ENCODE measurements at regions not wholly inside any gene's neighbourhood (a gene's known extent, or its start where the extent isn't known, plus 50 kb on each side); places are given as distances from the start of the nearest gene placed in this dataset.

DNA sequence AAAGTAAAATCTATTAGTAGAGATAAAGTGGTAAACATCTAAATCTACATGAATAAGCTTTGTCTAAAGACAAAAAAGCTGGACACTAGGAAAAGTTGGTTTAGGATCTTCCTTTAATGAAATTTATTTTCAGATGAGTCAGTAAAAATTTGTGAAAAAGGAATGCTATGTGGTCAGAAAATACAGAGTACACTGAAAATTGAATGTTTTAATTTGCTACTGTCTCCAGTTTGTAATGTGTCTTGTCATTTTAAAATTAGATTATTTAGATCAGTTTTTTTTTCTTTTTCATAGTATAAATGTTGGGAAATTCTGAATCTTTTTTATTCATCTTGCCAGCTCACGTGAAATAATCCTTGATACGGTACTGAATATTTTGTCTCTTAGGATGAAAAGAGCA lies 56.9 kb downstream of the SLITRK6 start:
- no peak for DNase-seq

DNA sequence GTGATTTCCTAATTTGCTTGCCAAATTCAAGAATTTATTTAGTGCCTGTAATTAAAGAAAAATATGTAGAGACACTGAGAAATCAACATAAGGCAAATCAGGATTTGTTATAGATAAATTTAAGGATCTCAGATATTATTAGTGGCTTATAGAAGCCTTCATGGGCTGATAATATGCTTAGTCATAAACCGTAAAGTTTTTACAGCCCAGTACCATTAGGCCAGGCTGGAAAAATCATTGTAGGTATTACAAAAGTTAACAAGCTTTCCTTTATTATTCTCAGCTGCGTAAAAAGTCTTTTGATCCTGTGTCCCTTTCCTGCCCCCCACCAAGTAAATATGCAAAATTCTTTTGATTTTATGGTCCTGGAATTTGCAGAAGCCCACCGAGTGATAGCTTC lies 58.2 kb downstream of the SLITRK6 start:
- no peak for DNase-seq

DNA sequence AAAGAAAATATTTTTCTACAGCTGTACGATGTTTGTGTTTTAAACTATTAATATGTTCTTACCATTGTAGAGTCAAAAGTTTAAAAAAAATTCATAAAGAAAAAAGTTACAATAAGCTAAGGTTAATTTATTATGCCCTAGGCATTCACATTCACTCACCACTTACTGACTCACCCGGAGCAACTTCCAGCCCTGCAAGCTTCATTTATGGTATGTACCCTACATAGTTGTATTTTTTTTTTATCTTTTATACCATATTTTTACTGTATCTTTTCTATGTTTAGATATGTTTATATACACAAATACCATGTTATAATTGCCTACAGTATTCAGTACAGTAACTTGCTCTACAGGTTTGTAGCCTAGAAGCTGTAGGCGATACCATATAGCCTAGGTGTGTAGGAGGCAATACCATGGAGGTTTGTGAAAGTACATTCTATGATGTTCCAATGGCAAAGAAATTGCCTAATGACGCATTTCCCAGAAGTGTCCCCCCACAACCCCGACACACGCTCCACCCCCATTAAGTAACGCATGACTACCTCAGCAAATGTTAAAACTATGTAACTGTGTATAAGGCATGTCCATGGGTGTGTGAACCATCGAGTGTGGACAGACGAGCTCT lies 60.4 kb downstream of the SLITRK6 start:
- no peak for DNase-seq

DNA sequence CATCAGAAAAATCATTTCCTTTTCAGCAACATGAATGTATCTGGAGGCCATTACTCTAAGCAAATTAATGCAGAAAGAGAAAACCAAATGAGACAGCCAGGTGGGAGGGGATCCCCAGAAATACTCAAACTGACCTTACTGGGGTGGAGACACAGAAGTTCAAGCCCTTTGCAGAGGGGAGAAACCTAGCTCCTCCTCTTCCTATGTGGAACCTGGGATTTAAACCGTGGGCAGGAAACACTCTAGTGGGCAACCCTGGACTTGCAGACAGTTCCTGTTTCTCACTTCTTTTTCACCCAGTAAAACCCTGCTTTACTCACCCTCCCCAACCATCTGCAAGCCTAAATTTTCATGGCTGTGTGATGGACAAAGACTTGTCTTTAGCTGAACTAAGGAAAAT lies 61.3 kb downstream of the SLITRK6 start:
- DNase-seq: no peak

DNA sequence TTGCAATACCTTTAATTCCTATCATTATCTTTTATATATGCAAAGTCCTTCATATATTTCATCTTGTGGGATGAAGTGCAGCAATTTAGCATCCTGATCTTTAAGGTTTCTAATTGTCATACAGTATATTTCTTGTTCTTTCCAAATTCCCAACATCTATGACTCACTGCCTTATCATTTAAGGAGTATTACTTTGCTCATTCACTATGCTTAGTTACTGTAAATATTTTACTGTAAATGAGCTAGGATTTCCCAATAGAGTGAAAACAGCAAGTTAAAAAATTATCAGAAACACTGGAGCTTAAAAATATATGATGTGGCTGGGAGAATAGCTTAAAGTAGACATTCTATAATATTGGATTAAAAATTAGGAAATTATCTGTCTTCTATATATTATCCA lies 69.9 kb downstream of the SLITRK6 start:
- DNase-seq: no peak

DNA sequence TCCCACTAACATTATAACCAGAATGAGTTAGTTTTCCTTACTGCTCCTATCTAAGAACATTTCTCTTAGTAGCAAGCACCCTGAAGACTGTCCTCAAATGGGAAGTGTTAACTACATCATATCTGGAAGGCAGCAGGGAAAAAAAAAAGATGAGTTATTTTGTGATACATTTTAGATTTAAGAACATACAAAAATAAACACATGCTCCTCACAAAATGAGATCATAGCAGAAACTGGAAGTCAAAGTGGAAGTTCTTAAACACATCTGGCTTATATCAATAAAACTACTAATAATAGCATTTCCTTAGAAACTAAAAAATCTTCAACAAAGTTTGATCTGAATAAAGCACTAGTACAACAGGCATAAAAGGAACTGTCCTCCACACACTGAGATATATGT lies 70.4 kb downstream of the SLITRK6 start:
- DNase-seq: no peak

DNA sequence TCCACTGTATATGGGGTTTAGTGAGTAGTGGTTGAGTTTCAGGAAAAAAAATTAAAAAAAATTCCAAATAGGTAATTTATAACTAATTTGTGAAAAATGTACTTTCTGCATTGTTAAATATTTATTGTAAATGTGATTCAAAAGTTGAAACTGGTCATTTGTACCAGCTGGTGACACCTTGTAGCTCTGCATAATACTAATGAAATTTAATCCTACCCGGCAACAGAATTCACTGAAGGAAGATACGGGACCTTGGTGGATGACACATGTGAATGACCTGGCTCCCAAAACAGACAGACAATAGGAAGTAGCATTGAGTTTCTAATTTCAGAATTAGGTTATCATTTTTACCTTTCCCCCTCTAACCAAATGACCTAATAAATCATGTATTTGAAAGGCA lies 73.8 kb downstream of the SLITRK6 start:
- DNase-seq: no peak

DNA sequence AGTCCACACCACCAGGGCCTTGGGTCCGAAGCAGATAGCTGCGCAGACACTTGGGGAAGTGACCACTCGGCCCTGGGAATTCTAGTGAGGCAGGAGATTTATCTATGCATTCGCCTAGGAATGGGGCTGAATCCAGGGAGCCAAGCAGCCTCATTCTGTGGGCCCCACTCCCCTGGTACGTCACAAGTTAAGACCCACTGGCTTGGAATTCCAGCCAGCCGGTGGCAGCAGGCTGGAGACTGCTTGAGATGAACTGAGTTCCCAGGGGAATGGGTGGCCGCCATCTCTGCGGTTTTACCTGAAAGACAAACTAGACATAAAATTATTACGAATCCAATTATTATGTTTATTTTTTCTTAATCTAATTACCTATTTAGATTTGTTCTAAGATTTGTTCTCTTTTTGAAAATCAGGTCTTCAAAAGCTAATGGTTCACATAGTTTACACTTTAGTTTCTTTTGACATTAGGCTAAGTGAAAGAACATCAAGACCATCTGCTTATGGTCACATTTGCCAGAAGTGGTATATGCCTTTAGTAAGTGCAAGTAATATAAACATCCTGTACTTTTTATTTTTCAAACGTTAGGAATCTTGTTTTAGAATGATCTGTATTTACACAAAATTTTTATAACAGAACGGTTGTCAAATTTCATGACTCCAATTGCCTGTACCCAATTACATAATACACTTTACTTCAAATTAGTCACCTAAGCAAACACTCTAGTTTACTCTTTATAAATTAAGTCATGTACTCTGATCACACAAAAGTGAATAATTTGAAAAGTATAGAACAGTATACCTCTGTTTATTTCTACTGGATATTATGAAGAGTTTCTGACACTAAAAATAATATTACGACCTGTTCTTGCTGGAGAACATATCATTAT lies 74.4 kb downstream of the SLITRK6 start:
- no peak for DNase-seq

DNA sequence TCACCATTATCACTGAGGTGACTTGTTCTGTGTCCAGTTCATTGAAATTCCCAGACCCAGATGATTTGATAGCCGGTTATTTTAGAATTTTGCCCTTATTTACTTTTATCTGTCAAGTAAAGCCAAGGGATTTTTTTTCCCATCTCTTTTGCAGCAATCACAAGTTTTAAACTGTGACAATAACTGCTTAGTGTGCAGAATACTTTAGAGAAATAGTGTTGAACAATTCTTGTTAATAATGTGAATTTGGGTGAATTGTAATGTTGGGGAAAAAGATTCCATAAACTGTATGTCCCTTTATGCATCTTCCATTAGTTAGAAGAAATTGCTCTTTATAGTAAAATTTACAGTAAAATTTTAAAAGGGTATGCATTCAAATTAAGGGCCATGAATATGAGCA lies 79.5 kb downstream of the SLITRK6 start:
- DNase-seq: no peak

DNA sequence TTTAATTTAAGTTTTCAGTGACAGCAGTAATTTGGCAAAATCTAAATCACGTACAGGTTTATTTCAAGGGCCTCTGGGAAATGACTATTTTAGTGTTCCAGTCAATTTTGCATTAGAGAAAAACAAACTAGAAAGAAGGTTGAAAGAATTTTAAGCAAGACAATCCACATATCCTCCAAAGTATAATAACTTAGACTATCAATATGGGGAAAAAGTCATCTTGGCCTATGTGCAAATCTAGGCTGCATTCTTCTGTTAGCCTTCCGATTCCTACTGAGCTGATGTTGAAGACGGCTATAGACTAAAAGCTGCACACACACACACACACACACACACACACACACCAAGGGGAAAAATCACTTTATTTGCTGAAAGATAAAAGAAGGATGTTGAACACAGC lies 81.3 kb downstream of the SLITRK6 start:
- no peak for DNase-seq

DNA sequence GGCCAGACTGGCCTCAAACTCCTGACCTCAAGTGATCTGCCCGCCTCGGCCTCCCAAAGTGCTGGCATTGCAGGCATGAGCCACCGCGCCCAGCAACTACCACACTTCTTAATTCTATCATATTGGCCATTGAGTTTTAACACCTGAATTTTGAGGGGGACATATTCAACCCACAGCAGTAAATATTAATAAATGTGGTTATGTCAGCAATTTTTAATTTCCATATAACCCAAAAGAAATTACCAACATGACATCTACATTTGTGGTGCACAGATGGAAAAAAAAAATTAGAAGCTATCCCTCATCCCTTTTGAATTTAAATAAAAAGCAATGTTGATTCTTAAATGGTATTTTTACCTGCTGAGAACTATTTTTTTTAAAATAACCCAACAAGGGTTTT lies 88.7 kb downstream of the SLITRK6 start:
- DNase-seq: no peak

DNA sequence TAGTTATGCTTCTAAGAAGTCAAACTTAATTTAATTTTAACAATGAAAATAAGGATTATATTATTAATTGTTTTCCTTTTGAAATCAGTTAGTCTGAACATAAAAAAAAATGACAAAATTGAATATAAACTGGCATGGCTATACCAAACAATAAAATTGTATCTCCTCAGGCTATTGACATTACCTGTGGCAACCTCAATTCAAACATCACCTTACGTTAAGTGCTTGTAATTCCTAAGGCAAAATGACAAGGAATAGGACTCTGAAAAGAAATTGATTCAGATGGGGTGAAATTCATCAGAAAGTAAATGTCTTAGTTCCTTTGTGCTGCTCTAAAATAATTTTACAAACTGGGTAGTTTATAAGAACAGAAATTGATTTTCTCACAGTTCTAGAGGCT lies 89.5 kb downstream of the SLITRK6 start:
- DNase-seq: no peak

DNA sequence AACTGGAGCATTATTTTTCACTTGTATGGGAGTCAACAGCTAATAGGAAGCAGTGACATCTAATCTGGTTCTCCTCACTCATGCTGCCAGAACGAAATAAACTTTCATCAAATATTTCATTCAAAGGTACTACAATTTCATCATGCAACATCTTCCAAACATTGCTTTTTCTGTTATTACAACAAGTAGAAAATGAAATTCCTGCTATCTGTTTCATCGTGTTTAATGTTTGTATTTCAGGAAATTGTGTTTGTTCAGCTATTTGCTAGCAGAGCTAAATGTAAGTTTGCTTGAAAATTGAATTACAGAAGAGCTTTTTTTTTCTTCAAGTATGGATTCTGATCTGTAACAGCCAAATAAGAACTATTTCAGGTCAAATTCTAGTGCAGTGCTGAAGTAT lies 90.1 kb downstream of the SLITRK6 start:
- no peak for DNase-seq

DNA sequence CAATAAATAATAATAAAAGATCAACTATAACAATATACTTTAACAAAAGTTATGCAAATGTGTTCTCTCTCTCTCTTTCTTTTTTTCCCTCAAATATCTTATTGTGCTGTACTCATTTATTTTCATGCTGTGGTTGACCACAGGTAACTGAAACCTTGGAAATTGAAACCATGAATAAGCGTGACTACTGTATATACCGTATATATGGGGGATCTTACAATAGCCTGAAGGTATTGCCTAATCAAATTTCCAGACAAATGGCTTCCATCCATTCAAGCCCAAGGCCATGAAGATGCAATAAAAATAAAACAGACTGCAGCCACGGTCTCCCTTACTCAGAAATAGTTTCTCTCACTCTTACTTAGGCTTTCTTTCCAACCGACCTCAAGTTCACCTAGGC lies 98.3 kb downstream of the SLITRK6 start:
- DNase-seq: no peak

DNA sequence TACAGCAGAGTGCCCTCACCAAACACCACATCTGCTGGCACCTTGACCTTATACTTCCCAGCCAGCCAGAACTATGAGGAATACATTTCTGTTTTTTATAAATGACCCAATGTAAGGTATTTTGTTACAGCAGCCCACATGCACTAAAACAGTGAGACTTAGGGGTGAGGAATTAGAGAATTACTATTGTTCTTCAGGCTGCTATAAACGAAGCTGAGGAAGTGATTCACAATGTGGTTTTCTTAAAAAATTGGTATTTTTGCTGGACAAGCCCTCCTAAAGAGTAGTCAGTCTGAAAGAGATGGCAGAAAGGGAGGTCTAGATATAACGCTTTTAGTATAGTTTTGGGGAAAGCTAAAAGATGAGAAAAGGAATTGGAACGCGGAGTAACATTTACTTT lies 101.0 kb downstream of the SLITRK6 start:
- DNase-seq: no peak

DNA sequence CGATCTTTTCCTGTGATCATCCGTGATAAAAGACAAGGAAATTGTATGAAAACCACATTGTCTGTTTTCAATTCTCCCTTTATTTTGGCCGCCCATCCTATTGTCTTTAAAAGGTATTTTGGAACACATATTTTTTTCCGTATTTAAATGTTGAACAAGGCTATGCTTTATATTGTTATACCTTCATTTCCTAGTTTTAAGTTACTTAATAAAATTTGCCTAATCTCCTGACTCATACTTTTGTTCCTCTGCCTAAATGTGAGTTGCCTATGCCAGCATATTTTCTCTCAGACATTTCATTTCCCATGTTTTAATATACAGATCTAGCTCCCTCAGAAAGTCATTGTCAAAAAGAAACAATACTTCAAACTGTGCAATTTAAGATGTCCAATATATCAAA lies 104.2 kb downstream of the SLITRK6 start:
- no peak for DNase-seq

DNA sequence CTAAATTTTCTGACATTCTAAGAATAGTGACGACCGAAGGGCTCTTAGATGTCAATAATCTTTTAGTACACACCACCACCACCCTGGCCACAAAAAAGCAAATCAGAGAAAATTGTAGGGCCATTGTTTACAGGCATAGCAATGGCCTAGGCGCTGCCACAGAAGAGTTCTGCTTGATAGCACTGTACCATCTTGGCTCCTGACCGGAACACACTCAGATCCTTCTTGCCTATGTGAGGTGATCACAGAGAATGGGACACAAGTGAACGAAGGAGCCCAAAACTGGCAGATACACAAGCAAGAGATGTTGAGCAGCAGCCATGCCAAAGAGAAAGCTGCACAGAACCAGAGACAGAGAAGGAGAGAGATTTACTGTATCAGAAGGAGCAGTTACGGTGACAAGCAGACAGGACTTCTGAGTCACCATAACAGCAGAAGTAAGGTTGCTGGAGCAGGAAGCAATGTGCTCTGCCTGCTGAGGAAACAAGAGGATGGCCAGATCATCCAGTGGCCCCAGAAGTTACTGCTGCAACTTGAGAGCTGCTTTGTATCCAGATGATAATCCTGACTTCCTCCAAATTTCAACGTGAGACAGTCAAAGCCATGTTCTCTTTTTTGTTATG lies 105.2 kb downstream of the SLITRK6 start:
- DNase-seq: no peak

DNA sequence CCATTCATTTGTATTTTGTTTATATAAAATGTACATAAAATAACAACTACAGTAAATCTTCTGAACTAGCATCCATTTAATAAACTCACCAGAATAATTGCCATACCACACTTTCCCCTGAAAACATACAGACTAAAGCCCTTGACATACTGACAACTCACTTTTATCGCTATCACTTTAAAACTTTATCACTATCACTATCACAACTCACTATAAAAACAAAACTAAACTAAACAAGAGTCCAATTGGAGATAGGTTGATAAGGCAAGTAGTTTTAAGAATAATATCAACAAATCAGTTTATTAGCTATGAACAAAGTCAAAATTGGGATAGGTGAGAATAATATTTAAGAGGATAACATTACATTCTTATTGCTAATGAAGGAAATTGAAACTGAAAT lies 108.9 kb downstream of the SLITRK6 start:
- DNase-seq: no peak

DNA sequence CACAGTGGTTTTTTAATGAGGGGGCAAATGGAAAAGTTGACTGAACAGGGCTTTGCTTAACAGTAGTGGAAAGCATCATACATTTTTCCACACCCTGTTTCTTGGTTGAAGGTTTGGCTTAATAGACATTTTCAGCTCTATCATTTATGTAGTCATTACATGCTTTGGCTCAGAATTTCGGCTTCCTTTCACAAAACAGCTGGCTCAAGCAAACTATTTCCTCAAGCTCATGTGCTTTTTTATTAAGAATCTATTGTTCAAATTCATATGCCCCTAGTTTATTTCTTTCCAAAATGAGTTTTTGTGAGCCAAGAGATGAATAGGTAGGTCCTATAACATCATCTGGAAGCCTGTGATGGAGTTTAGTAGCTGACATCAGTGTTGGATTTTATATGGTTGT lies 113.8 kb downstream of the SLITRK6 start:
- no peak for DNase-seq

DNA sequence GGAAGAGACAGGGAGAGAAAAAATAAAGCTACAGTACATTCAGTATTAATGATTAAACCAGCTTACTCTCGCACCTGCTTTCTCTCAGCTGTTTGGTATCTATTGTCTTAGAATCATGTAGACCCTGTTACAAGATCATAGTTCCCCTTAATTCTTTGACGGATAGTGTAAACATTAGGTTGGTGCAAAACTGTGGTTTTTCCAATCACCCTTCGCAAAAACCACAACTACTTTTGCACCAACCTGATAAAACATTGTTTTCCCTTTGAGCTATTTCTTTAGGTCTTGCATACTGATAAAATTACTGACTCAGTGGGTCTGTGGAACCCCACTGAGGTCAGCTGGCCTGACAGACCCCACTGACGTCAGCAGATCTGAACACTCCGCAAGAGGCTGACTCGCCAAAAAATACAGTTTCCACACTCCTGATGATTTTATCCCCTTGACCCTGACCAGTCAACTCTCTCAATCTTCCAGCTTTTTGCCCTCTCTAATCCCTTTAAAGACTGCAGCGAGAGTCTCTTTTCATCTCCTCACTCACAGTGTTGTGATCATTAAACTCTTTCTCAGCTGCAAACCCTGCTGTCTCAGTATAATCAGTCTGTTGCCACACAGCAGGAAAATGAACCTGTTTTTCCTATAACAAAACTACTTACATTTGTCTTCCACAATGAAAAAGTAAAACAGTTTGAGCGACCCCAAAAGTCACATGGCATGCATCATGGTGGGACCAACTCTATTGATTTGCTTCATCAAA lies 123.9 kb downstream of the SLITRK6 start:
- no peak for DNase-seq

DNA sequence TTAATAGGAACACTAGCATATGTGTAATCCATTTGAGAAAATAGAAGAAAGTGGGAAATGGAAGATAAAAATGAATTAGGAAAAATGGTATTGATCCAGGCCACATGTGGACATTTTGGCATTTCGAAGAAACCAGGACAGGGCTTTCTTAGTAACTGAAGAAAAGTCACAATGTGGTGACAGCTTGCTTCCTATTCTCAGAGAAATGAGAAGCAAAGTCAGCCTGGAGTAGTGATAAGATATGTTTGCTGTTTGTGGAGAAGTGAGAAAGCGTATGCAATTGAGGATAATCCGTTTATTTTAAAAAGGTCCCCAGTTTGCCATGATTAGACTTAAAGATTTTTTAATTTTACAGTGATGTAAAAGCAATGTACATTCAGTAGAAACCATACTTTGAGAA lies 127.9 kb downstream of the SLITRK6 start:
- DNase-seq: no peak

DNA sequence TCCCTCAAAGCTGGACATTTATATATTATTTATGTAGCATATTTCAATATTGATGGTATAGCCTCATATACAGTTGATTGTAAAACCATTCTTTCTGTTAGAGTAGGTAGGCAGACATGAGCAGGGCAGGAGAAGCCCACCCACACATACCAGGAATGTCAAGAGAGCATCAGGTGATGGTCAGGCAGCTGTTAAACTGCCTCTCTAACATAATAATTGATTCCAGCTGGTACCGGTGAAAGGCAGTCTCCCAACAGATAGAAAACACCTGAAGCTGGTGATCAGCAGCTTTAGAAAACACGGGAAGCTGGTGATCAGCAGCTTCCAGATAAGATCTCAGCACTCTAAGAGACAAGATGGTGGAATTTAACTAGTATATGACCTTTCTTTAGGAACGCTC lies 132.9 kb downstream of the SLITRK6 start:
- no peak for DNase-seq

DNA sequence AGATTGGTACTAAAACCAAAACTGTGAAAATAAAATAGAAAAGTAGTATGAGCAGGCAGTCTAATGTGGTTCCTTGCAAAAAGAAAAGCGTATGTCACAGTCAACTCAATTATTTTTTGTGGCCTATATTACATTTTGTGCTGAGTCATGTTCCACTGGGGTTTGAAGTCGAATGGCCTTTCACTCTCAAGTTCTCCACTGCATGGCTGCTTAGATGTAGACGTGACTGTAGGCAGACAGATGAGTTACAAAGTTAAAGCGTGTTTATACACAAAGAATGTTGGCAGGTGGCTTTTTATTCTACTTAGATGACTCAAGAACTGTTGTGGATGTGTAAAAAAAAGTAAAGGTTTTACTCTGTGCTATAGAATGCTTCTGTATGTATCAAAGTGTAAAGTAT lies 133.9 kb downstream of the SLITRK6 start:
- DNase-seq: no peak

DNA sequence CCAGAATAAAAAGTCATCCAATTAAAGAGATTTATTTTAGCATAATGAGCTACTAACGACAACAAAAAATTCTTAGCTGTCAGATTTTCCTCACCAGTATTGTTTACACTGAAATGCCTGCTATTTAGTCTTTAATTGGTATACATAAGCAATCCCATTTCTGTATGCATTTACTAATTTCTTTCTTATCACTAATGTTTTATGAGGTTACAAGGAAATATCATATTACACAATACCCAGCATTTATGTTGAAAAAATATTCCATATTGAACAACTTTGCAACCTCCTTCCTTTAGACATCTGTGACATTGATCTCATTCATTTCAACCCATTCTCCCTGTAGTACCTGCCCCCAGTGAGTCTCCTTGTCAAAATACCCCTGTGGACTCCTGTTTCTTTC lies 135.4 kb downstream of the SLITRK6 start:
- DNase-seq: no peak

Data from activated CD4-positive, alpha-beta T cell treated with anti-CD3 and anti-CD28 coated beads, Interleukin-2, amount 50 U/mL, for 1 hour (primary cell).